WTC11 (cell line): ENCODE measurements at regions not wholly inside any gene's neighbourhood (a gene's known extent, or its start where the extent isn't known, plus 50 kb on each side); places are given as distances from the start of the nearest gene placed in this dataset.

Experiments
- CBFB ChIP-seq: sonication (generic); formaldehyde crosslinking; IDR thresholded peaks from 2 replicates; pipeline ENCODE4 v1.8.1; 2022; ENCODE audit warnings: mild to moderate bottlenecking, low read depth, missing genetic modification reagents
- CREM ChIP-seq: sonication (generic); formaldehyde crosslinking; IDR thresholded peaks from 2 replicates; pipeline ENCODE4 v1.8.1; 2022; ENCODE audit warnings: mild to moderate bottlenecking, missing genetic modification reagents, moderate library complexity
- ELF4 ChIP-seq: sonication (generic); formaldehyde crosslinking; IDR thresholded peaks from 2 replicates; pipeline ENCODE4 v1.8.1; 2022; ENCODE audit warnings: low read depth, mild to moderate bottlenecking, moderate library complexity, missing genetic modification reagents
- FOXJ3 ChIP-seq: sonication (generic); formaldehyde crosslinking; IDR thresholded peaks from 2 replicates; pipeline ENCODE4 v1.9.0; 2021; ENCODE audit warnings: missing genetic modification reagents, mild to moderate bottlenecking, borderline replicate concordance
- MYBL2 ChIP-seq: sonication (generic); formaldehyde crosslinking; IDR thresholded peaks from 2 replicates; pipeline ENCODE4 v1.8.1; 2023; ENCODE audit warnings: mild to moderate bottlenecking, moderate library complexity, missing genetic modification reagents
- NFE2L1 ChIP-seq: sonication (generic); formaldehyde crosslinking; IDR thresholded peaks from 2 replicates; pipeline ENCODE4 v1.8.1; 2023; ENCODE audit warnings: missing genetic modification reagents
- ZNF232 ChIP-seq: sonication (generic); formaldehyde crosslinking; IDR thresholded peaks from 2 replicates; pipeline ENCODE4 v1.8.0; 2022; ENCODE audit warnings: mild to moderate bottlenecking, missing genetic modification reagents
- TF ChIP-seq, protein P1 (sequence below): fragments of 200-600 bp; IDR thresholded peaks from 2 replicates; pipeline ENCODE4 v1.8.0; 2022; ENCODE audit warnings: antibody characterized with exemption
- TF ChIP-seq, protein P2 (sequence below): sonication (generic); formaldehyde crosslinking; IDR thresholded peaks from 2 replicates; pipeline ENCODE4 v1.8.1; 2022; ENCODE audit warnings: mild to moderate bottlenecking, missing genetic modification reagents, moderate library complexity, borderline replicate concordance
- TF ChIP-seq, protein P3 (sequence below): sonication (generic); formaldehyde crosslinking; IDR thresholded peaks from 2 replicates; pipeline ENCODE4 v1.8.0; 2022; ENCODE audit warnings: missing genetic modification reagents
- TF ChIP-seq, protein P4 (sequence below): fragments of 250-450 bp; sonication (Bioruptor Pico); IDR thresholded peaks from 2 replicates; pipeline ENCODE4 v1.9.0; 2021; ENCODE audit warnings: mild to moderate bottlenecking

DNA sequence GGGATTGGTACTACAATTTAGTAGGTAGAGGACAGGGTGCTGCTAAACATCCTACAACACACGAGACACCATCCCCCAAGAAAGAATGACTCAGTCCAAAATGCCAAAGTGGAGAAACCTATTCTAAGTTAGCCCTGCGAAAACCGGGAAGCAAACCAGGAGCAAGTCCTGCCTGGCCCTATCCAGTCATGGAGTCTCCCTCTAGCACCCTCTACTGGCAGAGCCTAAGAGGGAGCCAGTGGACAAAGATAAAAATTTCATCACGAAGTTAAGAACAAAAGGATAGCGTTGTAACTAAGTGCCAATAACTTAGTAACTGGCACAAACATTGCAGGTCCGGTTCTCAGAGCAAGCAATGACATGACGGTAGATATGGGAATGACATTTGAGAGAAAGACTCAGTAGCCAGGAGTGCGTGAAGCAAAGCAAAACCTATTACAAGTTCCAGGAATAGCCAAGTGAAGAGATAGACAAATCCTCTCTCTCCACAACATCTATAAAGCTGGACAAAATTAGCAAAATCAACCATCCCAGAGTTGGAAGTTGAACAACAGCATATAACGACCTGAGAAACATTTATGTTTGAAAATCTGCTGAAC is 383.5 kb downstream of the OMA1 start:
- TF ChIP-seq FOXJ3 (CRISPR knock-in tag): no peak
- TF ChIP-seq, protein P1, sequence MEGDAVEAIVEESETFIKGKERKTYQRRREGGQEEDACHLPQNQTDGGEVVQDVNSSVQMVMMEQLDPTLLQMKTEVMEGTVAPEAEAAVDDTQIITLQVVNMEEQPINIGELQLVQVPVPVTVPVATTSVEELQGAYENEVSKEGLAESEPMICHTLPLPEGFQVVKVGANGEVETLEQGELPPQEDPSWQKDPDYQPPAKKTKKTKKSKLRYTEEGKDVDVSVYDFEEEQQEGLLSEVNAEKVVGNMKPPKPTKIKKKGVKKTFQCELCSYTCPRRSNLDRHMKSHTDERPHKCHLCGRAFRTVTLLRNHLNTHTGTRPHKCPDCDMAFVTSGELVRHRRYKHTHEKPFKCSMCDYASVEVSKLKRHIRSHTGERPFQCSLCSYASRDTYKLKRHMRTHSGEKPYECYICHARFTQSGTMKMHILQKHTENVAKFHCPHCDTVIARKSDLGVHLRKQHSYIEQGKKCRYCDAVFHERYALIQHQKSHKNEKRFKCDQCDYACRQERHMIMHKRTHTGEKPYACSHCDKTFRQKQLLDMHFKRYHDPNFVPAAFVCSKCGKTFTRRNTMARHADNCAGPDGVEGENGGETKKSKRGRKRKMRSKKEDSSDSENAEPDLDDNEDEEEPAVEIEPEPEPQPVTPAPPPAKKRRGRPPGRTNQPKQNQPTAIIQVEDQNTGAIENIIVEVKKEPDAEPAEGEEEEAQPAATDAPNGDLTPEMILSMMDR: peak; percentile 80
- TF ChIP-seq, protein P2, sequence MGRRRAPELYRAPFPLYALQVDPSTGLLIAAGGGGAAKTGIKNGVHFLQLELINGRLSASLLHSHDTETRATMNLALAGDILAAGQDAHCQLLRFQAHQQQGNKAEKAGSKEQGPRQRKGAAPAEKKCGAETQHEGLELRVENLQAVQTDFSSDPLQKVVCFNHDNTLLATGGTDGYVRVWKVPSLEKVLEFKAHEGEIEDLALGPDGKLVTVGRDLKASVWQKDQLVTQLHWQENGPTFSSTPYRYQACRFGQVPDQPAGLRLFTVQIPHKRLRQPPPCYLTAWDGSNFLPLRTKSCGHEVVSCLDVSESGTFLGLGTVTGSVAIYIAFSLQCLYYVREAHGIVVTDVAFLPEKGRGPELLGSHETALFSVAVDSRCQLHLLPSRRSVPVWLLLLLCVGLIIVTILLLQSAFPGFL (CRISPR knock-in tag): no peak
- no peak for TF ChIP-seq CREM
- no peak for TF ChIP-seq NFE2L1 (CRISPR knock-in tag)
- TF ChIP-seq, protein P3, sequence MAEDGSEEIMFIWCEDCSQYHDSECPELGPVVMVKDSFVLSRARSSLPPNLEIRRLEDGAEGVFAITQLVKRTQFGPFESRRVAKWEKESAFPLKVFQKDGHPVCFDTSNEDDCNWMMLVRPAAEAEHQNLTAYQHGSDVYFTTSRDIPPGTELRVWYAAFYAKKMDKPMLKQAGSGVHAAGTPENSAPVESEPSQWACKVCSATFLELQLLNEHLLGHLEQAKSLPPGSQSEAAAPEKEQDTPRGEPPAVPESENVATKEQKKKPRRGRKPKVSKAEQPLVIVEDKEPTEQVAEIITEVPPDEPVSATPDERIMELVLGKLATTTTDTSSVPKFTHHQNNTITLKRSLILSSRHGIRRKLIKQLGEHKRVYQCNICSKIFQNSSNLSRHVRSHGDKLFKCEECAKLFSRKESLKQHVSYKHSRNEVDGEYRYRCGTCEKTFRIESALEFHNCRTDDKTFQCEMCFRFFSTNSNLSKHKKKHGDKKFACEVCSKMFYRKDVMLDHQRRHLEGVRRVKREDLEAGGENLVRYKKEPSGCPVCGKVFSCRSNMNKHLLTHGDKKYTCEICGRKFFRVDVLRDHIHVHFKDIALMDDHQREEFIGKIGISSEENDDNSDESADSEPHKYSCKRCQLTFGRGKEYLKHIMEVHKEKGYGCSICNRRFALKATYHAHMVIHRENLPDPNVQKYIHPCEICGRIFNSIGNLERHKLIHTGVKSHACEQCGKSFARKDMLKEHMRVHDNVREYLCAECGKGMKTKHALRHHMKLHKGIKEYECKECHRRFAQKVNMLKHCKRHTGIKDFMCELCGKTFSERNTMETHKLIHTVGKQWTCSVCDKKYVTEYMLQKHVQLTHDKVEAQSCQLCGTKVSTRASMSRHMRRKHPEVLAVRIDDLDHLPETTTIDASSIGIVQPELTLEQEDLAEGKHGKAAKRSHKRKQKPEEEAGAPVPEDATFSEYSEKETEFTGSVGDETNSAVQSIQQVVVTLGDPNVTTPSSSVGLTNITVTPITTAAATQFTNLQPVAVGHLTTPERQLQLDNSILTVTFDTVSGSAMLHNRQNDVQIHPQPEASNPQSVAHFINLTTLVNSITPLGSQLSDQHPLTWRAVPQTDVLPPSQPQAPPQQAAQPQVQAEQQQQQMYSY: no peak
- TF ChIP-seq, protein P4, sequence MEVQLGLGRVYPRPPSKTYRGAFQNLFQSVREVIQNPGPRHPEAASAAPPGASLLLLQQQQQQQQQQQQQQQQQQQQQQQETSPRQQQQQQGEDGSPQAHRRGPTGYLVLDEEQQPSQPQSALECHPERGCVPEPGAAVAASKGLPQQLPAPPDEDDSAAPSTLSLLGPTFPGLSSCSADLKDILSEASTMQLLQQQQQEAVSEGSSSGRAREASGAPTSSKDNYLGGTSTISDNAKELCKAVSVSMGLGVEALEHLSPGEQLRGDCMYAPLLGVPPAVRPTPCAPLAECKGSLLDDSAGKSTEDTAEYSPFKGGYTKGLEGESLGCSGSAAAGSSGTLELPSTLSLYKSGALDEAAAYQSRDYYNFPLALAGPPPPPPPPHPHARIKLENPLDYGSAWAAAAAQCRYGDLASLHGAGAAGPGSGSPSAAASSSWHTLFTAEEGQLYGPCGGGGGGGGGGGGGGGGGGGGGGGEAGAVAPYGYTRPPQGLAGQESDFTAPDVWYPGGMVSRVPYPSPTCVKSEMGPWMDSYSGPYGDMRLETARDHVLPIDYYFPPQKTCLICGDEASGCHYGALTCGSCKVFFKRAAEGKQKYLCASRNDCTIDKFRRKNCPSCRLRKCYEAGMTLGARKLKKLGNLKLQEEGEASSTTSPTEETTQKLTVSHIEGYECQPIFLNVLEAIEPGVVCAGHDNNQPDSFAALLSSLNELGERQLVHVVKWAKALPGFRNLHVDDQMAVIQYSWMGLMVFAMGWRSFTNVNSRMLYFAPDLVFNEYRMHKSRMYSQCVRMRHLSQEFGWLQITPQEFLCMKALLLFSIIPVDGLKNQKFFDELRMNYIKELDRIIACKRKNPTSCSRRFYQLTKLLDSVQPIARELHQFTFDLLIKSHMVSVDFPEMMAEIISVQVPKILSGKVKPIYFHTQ (CRISPR knock-in tag): no peak
- no peak for TF ChIP-seq CBFB (CRISPR knock-in tag)
- TF ChIP-seq ELF4 (CRISPR knock-in tag): no peak
- TF ChIP-seq MYBL2: no peak
- no peak for TF ChIP-seq ZNF232
